ENCODE measurements at regions not wholly inside any gene's neighbourhood (a gene's known extent, or its start where the extent isn't known, plus 50 kb on each side); places are given as distances from the start of the nearest gene placed in this dataset.

GRCh38 chr9:23145467-23145866 is 680.6 kb downstream of the ELAVL2 start:
- CTCF ChIA-PET: no interaction called here
- peaks cover 0 to 6% (median 0%) of the 10 kb centered on the region in 5 donors for H3K36me3 Mint-ChIP-seq
- no peaks in the 10 kb centered on the region for H3K27me3 Mint-ChIP-seq

DNA sequence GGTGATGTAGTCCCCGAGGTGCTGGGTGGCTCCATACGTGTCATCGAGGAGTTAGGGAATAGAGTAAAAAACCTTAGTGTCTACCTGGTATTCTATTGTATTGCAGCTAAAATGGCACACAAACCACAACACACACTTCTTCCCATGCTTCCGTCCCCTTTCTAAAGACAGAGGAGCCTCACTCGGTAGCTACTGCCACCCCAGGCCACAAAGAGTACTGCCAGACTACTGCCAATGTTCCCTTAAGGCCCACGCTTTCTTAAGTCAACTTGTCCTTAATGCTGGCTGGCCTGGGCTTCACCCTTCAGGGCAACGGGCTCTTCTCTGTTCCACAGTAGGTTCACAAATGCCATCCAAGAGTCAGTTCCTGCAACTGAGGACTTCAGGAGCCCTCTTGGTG is 673.0 kb downstream of the ELAVL2 start:
- Mint-ChIP-seq H3K36me3 (no peaks in the 10 kb centered on the region), H3K4me3 (no peak overlapping the region), H3K27me3 (no peaks in the 10 kb centered on the region), H3K9me3 (peaks cover 0 to 28% (median 3%) of the 10 kb centered on the region in 11 donors), H3K4me1 (no peaks in the 10 kb centered on the region), H3K27ac (no peak overlapping the region)
- H3K36me3 ChIP-seq (ENCODE audit: control insufficient read depth in 2 of 3, insufficient read depth in 3 of 3, low read length in 3 of 3): no peaks in the 10 kb centered on the region
- peaks cover 0 to 7% (median 0%) of the 10 kb centered on the region in 3 experiments for H3K9me3 ChIP-seq (ENCODE audit: control insufficient read depth in 2 of 3, low read length in 3 of 3)
- no peak overlapping the region for H3K4me3 ChIP-seq (ENCODE audit: low read length)
- ChIA-PET POLR2A (no interaction called here), CTCF (no interaction called here)
- DNase-seq (no peak), ATAC-seq (no peak)
- no peaks in the 10 kb centered on the region for H3K4me1 ChIP-seq (ENCODE audit: control insufficient read depth in 2 of 2, insufficient read depth in 2 of 2, low read length in 2 of 2)
- no peaks in the 10 kb centered on the region for H3K27me3 ChIP-seq (ENCODE audit: control insufficient read depth in 2 of 2, insufficient read depth in 2 of 2, low read length in 2 of 2)
- intact Hi-C loops (cut with micrococcal nuclease): no loop called here
- H3K27ac ChIP-seq (ENCODE audit: low read depth, low read length): no peak overlapping the region

More at GRCh38 chr9:23145467-23145866, 680.6 kb downstream of the ELAVL2 start:
- Histone ChIP-seq H3K4me3 (ENCODE audit: low read length) (no peak overlapping the region), H3K27me3 (ENCODE audit: control insufficient read depth in 2 of 2, insufficient read depth in 2 of 2, low read length in 2 of 2) (no peaks in the 10 kb centered on the region), H3K4me1 (ENCODE audit: control insufficient read depth in 2 of 2, insufficient read depth in 2 of 2, low read length in 2 of 2) (no peaks in the 10 kb centered on the region), H3K36me3 (ENCODE audit: control insufficient read depth in 2 of 3, insufficient read depth in 3 of 3, low read length in 3 of 3) (no peaks in the 10 kb centered on the region), H3K9me3 (ENCODE audit: control insufficient read depth in 2 of 3, low read length in 3 of 3) (peaks cover 0 to 7% (median 0%) of the 10 kb centered on the region in 3 experiments), H3K27ac (ENCODE audit: low read depth, low read length) (no peak overlapping the region)
- no peak for DNase-seq
- H3K27ac Mint-ChIP-seq: no peak overlapping the region
- peaks cover 8 to 47% (median 16%) of the 10 kb centered on the region in 11 donors for H3K9me3 Mint-ChIP-seq
- POLR2A ChIA-PET: no interaction called here
- H3K4me3 Mint-ChIP-seq: no peak overlapping the region
- intact Hi-C loops (cut with micrococcal nuclease): no loop called here
- peaks cover 0 to 2% (median 0%) of the 10 kb centered on the region in 7 donors for H3K4me1 Mint-ChIP-seq
- no peak for ATAC-seq

DNA sequence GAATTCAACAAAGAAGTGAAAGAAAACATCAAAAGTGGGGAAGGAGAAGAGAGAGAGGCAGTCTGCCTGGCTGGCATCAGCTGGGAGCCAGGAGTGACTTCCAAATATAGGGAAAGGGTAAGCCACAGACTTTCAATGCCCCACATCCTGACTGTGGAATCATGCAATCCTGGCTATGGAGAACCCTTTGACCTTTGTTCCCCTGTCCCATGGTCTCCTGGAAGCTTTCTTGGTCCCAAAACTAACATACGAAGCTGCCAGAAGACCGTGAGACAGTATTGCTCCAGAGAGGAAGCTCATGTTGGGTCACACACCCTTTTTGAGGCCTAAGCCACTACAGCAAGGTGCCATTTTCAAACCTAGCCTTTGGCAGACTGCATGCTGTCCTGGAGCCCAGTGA is 665.5 kb downstream of the ELAVL2 start:
- Histone ChIP-seq H3K4me3 (ENCODE audit: low read length) (no peak overlapping the region), H3K27me3 (ENCODE audit: control insufficient read depth in 2 of 2, insufficient read depth in 2 of 2, low read length in 2 of 2) (no peaks in the 10 kb centered on the region), H3K36me3 (ENCODE audit: control insufficient read depth in 2 of 3, insufficient read depth in 3 of 3, low read length in 3 of 3) (no peaks in the 10 kb centered on the region), H3K9me3 (ENCODE audit: control insufficient read depth in 2 of 3, low read length in 3 of 3) (peaks cover 0 to 11% (median 0%) of the 10 kb centered on the region in 3 experiments), H3K4me1 (ENCODE audit: control insufficient read depth in 2 of 2, insufficient read depth in 2 of 2, low read length in 2 of 2) (no peaks in the 10 kb centered on the region), H3K27ac (ENCODE audit: low read depth, low read length) (no peak overlapping the region)
- no peaks in the 10 kb centered on the region for H3K27me3 Mint-ChIP-seq
- H3K4me1 Mint-ChIP-seq: no peaks in the 10 kb centered on the region
- POLR2A ChIA-PET: no interaction called here
- DNase-seq (no peak), ATAC-seq (no peak)
- peaks cover 0 to 35% (median 9%) of the 10 kb centered on the region in 11 donors for H3K9me3 Mint-ChIP-seq
- H3K4me3 Mint-ChIP-seq: no peak overlapping the region
- H3K36me3 Mint-ChIP-seq: peaks cover 0 to 3% (median 0%) of the 10 kb centered on the region in 5 donors
- CTCF ChIA-PET: no interaction called here
- no peak overlapping the region for H3K27ac Mint-ChIP-seq
- intact Hi-C loops (cut with micrococcal nuclease): no loop called here

GRCh38 chr9:23160952-23161469 is 665.0 kb downstream of the ELAVL2 start:
- Histone ChIP-seq H3K4me3 (ENCODE audit: low read length) (no peak overlapping the region), H3K27ac (ENCODE audit: low read depth, low read length) (no peak overlapping the region), H3K27me3 (ENCODE audit: control insufficient read depth in 2 of 2, insufficient read depth in 2 of 2, low read length in 2 of 2) (no peaks in the 10 kb centered on the region), H3K9me3 (ENCODE audit: control insufficient read depth in 2 of 3, low read length in 3 of 3) (peaks cover 0 to 11% (median 0%) of the 10 kb centered on the region in 3 experiments), H3K36me3 (ENCODE audit: control insufficient read depth in 2 of 3, insufficient read depth in 3 of 3, low read length in 3 of 3) (no peaks in the 10 kb centered on the region), H3K4me1 (ENCODE audit: control insufficient read depth in 2 of 2, insufficient read depth in 2 of 2, low read length in 2 of 2) (no peaks in the 10 kb centered on the region)
- peaks cover 0 to 3% (median 0%) of the 10 kb centered on the region in 5 donors for H3K36me3 Mint-ChIP-seq
- H3K27me3 Mint-ChIP-seq: no peaks in the 10 kb centered on the region
- ATAC-seq (no peak), DNase-seq (no peak)
- ChIA-PET POLR2A (no interaction called here), CTCF (no interaction called here)
- no peaks in the 10 kb centered on the region for H3K4me1 Mint-ChIP-seq
- intact Hi-C loops (cut with micrococcal nuclease): no loop called here
- H3K27ac Mint-ChIP-seq: no peak overlapping the region
- H3K9me3 Mint-ChIP-seq: peaks cover 0 to 38% (median 9%) of the 10 kb centered on the region in 11 donors
- H3K4me3 Mint-ChIP-seq: no peak overlapping the region

- Histone ChIP-seq H3K4me1 (ENCODE audit: control insufficient read depth in 2 of 2, insufficient read depth in 2 of 2, low read length in 2 of 2) (no peaks in the 10 kb centered on the region), H3K27ac (ENCODE audit: low read depth, low read length) (no peak overlapping the region), H3K4me3 (ENCODE audit: low read length) (no peak overlapping the region), H3K27me3 (ENCODE audit: control insufficient read depth in 2 of 2, insufficient read depth in 2 of 2, low read length in 2 of 2) (no peaks in the 10 kb centered on the region), H3K36me3 (ENCODE audit: control insufficient read depth in 2 of 3, insufficient read depth in 3 of 3, low read length in 3 of 3) (no peaks in the 10 kb centered on the region), H3K9me3 (ENCODE audit: control insufficient read depth in 2 of 3, low read length in 3 of 3) (peaks cover 0 to 11% (median 0%) of the 10 kb centered on the region in 3 experiments)
- CTCF ChIA-PET: no interaction called here
- peaks cover 0 to 3% (median 0%) of the 10 kb centered on the region in 5 donors for H3K36me3 Mint-ChIP-seq
- no peaks in the 10 kb centered on the region for H3K4me1 Mint-ChIP-seq
- DNase-seq (no peak), ATAC-seq (no peak)
- H3K27ac Mint-ChIP-seq: no peak overlapping the region
- peaks cover 4 to 50% (median 9%) of the 10 kb centered on the region in 11 donors for H3K9me3 Mint-ChIP-seq
- POLR2A ChIA-PET: interaction anchor here (0.6 kb wide), 1 partner anchor 7 kb away, joined by 3 read pairs; no protein-coding TSS in a partner anchor
- intact Hi-C loops (cut with micrococcal nuclease): no loop called here
- H3K27me3 Mint-ChIP-seq: no peaks in the 10 kb centered on the region
- no peak overlapping the region for H3K4me3 Mint-ChIP-seq
These were observed 663.3 kb downstream of the ELAVL2 start for GRCh38 chr9:23162789-23163188.

DNA sequence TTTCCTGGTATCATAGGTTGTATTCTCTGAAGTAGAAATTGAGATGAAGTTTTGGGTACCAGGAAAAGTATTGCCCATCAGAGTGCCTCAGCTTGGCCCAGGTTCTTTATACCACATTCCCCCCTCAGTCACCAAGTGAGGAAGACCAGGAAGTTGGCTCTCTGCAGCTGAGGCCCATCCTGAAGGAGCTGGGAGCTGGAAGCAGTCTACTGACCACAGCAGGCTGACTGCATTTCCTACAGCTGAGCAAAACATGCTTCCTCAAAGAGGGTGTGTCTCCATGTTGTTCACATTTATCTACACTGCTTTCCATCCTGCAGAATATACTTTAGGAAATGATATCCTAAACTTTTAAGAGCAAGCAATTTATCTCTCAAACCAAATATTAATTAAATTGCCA is 654.6 kb downstream of the ELAVL2 start:
- H3K4me1 Mint-ChIP-seq: no peaks in the 10 kb centered on the region
- intact Hi-C loops (cut with micrococcal nuclease): no loop called here

GRCh38 chr9:23172206-23172605 is 653.8 kb downstream of the ELAVL2 start:
- no peak overlapping the region for H3K27ac ChIP-seq (ENCODE audit: low read depth, low read length)
- no peak for ATAC-seq
- DNase-seq: no peak
- no peaks in the 10 kb centered on the region for H3K9me3 ChIP-seq (ENCODE audit: control insufficient read depth in 2 of 3, low read length in 3 of 3)
- Mint-ChIP-seq H3K36me3 (no peaks in the 10 kb centered on the region), H3K27me3 (no peaks in the 10 kb centered on the region), H3K27ac (no peak overlapping the region), H3K4me1 (no peaks in the 10 kb centered on the region), H3K4me3 (no peak overlapping the region), H3K9me3 (peaks cover 0 to 40% (median 3%) of the 10 kb centered on the region in 11 donors)
- ChIA-PET CTCF (no interaction called here), POLR2A (no interaction called here)
- intact Hi-C loops (cut with micrococcal nuclease): no loop called here
- no peaks in the 10 kb centered on the region for H3K36me3 ChIP-seq (ENCODE audit: control insufficient read depth in 2 of 3, insufficient read depth in 3 of 3, low read length in 3 of 3)
- no peaks in the 10 kb centered on the region for H3K27me3 ChIP-seq (ENCODE audit: control insufficient read depth in 2 of 2, insufficient read depth in 2 of 2, low read length in 2 of 2)
- no peak overlapping the region for H3K4me3 ChIP-seq (ENCODE audit: low read length)
- H3K4me1 ChIP-seq (ENCODE audit: control insufficient read depth in 2 of 2, insufficient read depth in 2 of 2, low read length in 2 of 2): no peaks in the 10 kb centered on the region

More for the DNA sequence above, 654.6 kb downstream of the ELAVL2 start:
- DNase-seq: no peak
- Histone ChIP-seq H3K36me3 (ENCODE audit: control insufficient read depth in 2 of 3, insufficient read depth in 3 of 3, low read length in 3 of 3) (no peaks in the 10 kb centered on the region), H3K4me3 (ENCODE audit: low read length) (no peak overlapping the region), H3K27ac (ENCODE audit: low read depth, low read length) (no peak overlapping the region), H3K27me3 (ENCODE audit: control insufficient read depth in 2 of 2, insufficient read depth in 2 of 2, low read length in 2 of 2) (no peaks in the 10 kb centered on the region), H3K4me1 (ENCODE audit: control insufficient read depth in 2 of 2, insufficient read depth in 2 of 2, low read length in 2 of 2) (no peaks in the 10 kb centered on the region), H3K9me3 (ENCODE audit: control insufficient read depth in 2 of 3, low read length in 3 of 3) (no peaks in the 10 kb centered on the region)
- Mint-ChIP-seq H3K9me3 (peaks cover 0 to 45% (median 3%) of the 10 kb centered on the region in 11 donors), H3K36me3 (no peaks in the 10 kb centered on the region), H3K27me3 (no peaks in the 10 kb centered on the region), H3K27ac (no peak overlapping the region), H3K4me3 (no peak overlapping the region)
- CTCF ChIA-PET: no interaction called here
- POLR2A ChIA-PET: no interaction called here
- ATAC-seq: no peak

Data from naive thymus-derived CD4-positive, alpha-beta T cell (primary cell).